Adrenal gland (tissue), 9 donors: ENCODE measurements at regions not wholly inside any gene's neighbourhood (a gene's known extent, or its start where the extent isn't known, plus 50 kb on each side); places are given as distances from the start of the nearest gene placed in this dataset.

ENCODE experiments used
- DNase-seq, 7 donors: peaks; one replicate each; pipeline ENCODE4 v3.0.0-alpha.2; 2019 to 2020
- H3K27ac ChIP-seq, 5 donors: fragments of 200-600 bp; sonication (generic) in 4 of 5; 1 replicate in 3 of 5; 2 replicates in 2 of 5; pipeline versions ENCODE4 v1.5.1 to v1.8.0; 2016 to 2020; ENCODE audit warnings: mild to moderate bottlenecking in 1 of 5
- H3K27me3 ChIP-seq: fragments of 200-600 bp; 2 replicates; pipeline ENCODE4 v1.8.0; 2021
- H3K36me3 ChIP-seq, 2 donors: fragments of 200-600 bp; replicated peaks in 1 of 2; 1 replicate in 1 of 2; 2 replicates in 1 of 2; pipeline versions ENCODE4 v1.5.1 to v1.8.0; 2018 to 2022
- H3K4me1 ChIP-seq, 2 donors: fragments of 200-600 bp; replicated peaks in 1 of 2; 1 replicate in 1 of 2; 2 replicates in 1 of 2; pipeline versions ENCODE4 v1.5.1 to v1.8.0; 2018 to 2021
- H3K4me3 ChIP-seq, 4 donors: fragments of 200-600 bp; sonication (generic) in 3 of 4; one replicate each; pipeline ENCODE4 v1.5.1; 2016 to 2018
- H3K9me3 ChIP-seq, 3 donors: fragments of 200-600 bp; sonication (generic) in 1 of 3; replicated peaks in 1 of 3; 1 replicate in 2 of 3; 2 replicates in 1 of 3; pipeline versions ENCODE4 v1.5.1 to v1.8.0; 2016 to 2021
- POLR2A ChIP-seq, 2 donors: fragments of 450-650 bp; IDR thresholded peaks; one replicate each; pipeline ENCODE4 v1.6.1; 2017; ENCODE audit warnings: antibody characterized with exemption in 2 of 2, mild to moderate bottlenecking in 2 of 2, moderate library complexity in 1 of 2
- WGBS, 4 donors: extraction: QIAGEN DNeasy Blood & Tissue Kit in 2 of 4; methylation state at CpG; one replicate each; pipeline versions ENCODE4 v1.1.5 to v1.1.7; 2013 to 2017; 5-methylcytosine and 5-hydroxymethylcytosine counted together
- intact Hi-C, 2 donors: fragments of 100-400 bp; cut with DNase I; formaldehyde crosslinking; loops; one replicate each; pipeline versions ENCODE4 v1.14.1 to v1.15.0; 2022 to 2023
- TF ChIP-seq, protein P1 (sequence below), 6 experiments: fragments of 450-650 bp in 4 of 6; fragments of 200-600 bp in 2 of 6; sonication (generic) in 1 of 6; IDR thresholded peaks; 1 replicate in 5 of 6; 2 replicates in 1 of 6; pipeline versions ENCODE4 v1.5.1 to v1.8.0; 2016 to 2021; ENCODE audit warnings: antibody characterized with exemption in 6 of 6, mild to moderate bottlenecking in 2 of 6, moderate library complexity in 1 of 6
- donor health status: healthy with polysubstance abuse.
- donor health status: Bipolar disorder and iron deficiency.
- donor health status: DM: yes; HTN: yes; CAD: no.
- donor health status: DM: no; HTN: no; CAD: no.
- donor health status: DM: no; HTN: no; CAD: no.

DNA sequence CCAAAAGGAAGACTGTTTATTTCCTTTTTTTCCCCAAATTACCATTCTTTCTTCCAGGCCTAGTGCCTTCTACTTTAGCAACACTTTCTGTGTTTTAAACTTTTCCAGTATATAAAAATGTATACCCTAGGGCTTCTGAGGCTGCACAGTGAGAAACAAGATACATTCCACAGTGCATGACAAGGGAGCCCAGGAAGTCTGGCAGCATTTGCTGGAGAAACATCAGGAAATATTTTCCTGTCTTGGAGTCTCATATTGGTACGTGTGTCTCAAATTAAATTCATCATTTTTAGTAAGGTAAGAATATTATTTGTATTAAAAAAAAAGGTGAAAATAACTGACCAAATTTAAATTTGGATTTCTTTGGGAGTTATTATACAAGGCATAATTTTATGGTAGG, 662.6 kb downstream of the RFPL4B start:
- DNase-seq = no peak
- Histone ChIP-seq H3K36me3 (no peaks in the 10 kb centered on the region), H3K4me3 (no peak overlapping the region), H3K9me3 (no peaks in the 10 kb centered on the region), H3K27ac (no peak overlapping the region), H3K27me3 (no peaks in the 10 kb centered on the region), H3K4me1 (no peaks in the 10 kb centered on the region)
- TF ChIP-seq, protein P1, sequence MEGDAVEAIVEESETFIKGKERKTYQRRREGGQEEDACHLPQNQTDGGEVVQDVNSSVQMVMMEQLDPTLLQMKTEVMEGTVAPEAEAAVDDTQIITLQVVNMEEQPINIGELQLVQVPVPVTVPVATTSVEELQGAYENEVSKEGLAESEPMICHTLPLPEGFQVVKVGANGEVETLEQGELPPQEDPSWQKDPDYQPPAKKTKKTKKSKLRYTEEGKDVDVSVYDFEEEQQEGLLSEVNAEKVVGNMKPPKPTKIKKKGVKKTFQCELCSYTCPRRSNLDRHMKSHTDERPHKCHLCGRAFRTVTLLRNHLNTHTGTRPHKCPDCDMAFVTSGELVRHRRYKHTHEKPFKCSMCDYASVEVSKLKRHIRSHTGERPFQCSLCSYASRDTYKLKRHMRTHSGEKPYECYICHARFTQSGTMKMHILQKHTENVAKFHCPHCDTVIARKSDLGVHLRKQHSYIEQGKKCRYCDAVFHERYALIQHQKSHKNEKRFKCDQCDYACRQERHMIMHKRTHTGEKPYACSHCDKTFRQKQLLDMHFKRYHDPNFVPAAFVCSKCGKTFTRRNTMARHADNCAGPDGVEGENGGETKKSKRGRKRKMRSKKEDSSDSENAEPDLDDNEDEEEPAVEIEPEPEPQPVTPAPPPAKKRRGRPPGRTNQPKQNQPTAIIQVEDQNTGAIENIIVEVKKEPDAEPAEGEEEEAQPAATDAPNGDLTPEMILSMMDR (IDR thresholded peaks at IDR 0.05) = no peak
- no peak for TF ChIP-seq POLR2A (IDR thresholded peaks at IDR 0.05)
- 63 to 70% (median 66%) methylated on average over 1 of the region's 1 CpG for WGBS, 4 donors
- intact Hi-C loops = no loop called here

DNA sequence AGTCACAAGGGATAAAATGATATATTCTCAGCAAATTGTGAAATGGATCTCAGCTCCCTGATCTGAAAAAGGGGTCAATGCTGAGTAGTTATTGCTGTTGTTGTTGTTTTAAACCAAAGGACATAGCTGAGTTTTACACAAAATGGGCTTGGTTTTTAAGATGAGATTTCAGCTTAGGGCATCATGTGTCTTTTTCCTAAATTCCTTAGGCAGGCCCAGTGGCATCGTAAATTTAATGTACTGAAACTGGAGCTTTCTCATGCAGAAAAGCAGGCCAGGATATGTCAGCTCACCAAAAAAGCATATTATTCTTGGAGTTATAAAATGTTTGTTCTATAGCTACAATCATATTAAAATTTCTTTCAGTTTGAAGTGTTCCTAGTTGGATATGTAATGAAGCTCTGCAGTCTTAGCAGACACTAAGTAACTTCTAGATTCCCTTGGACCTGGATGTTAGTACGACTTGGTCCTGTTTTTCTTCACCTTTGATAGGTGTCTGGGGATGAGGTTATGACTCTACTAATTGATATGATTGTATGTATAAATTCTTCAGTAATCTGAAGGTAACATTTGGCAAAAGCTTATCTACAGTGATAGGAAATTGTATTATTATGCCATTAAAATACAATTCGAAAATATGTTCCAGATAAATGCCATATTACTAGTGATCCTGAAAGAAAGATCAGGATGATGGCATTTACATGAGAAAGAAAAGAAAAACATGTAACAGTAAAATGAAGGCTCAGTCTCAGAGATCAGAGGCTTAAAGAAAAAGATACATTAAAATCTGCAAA, 663.3 kb downstream of the RFPL4B start:
- TF ChIP-seq, protein P1 (IDR thresholded peaks at IDR 0.05) = no peak
- no peak for TF ChIP-seq POLR2A (IDR thresholded peaks at IDR 0.05)
- no peaks in the 10 kb centered on the region for H3K9me3 ChIP-seq
- no peaks in the 10 kb centered on the region for H3K4me1 ChIP-seq
- no peak overlapping the region for H3K27ac ChIP-seq
- 74 to 90% (median 84%) methylated on average over 3 of the region's 3 CpGs for WGBS, 4 donors
- intact Hi-C loops = no loop called here
- DNase-seq = no peak
- H3K27me3 ChIP-seq = no peaks in the 10 kb centered on the region
- H3K4me3 ChIP-seq = no peak overlapping the region
- no peaks in the 10 kb centered on the region for H3K36me3 ChIP-seq

DNA sequence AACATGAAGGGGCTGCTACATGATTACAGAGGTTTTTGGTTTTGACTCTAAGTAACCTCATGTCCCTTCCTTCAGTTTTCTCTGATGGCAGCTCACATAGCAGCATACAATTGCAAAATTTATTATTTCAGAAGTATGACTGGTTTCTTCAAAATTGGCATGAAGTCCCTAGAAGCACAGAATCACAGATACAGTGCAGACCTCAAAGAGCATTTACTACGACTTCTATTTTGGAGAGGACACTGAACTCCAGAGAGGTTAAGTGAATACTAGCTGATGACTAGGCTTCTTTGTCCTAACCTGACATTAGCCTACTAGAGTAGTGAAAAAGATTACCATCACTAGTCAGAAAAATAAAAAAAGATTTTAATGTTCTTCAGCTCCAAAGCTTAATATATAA, 664.3 kb downstream of the RFPL4B start:
- DNase-seq = no peak
- Histone ChIP-seq H3K9me3 (no peaks in the 10 kb centered on the region), H3K27ac (peak overlapping the region in 1 of 5 donors; percentile 40), H3K36me3 (no peaks in the 10 kb centered on the region), H3K4me1 (no peaks in the 10 kb centered on the region), H3K4me3 (no peak overlapping the region), H3K27me3 (no peaks in the 10 kb centered on the region)
- TF ChIP-seq, protein P1 (IDR thresholded peaks at IDR 0.05) = no peak
- no peak for TF ChIP-seq POLR2A (IDR thresholded peaks at IDR 0.05)
- WGBS, 4 donors = 0 to 4% (median 0%) methylated on average over 1 of the region's 1 CpG
- intact Hi-C loops = no loop called here

DNA sequence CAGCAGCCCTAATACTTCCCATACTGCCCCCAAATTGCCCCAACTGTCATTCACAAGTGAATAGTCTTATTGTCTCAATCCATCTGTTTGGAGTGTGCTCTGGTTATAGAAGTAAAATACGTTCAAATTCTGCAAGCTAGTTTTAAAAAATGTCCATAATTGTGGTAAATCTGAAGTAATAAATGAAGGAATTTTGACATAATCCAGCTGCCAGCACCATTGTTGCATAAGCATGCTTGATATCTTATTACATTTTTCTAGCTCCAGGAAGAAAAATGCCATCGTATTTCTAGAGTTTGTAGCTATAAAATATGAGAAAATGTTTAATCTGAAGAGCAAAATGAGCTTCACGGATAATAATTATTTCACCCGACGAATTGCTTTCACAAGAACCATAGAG, 664.7 kb downstream of the RFPL4B start:
- 43 to 55% (median 51%) methylated on average over 5 of the region's 5 CpGs for WGBS, 4 donors
- TF ChIP-seq, protein P1 (IDR thresholded peaks at IDR 0.05) = no peak
- TF ChIP-seq POLR2A (IDR thresholded peaks at IDR 0.05) = no peak
- H3K36me3 ChIP-seq = no peaks in the 10 kb centered on the region
- no peaks in the 10 kb centered on the region for H3K4me1 ChIP-seq
- intact Hi-C loops = no loop called here
- no peaks in the 10 kb centered on the region for H3K9me3 ChIP-seq
- DNase-seq = no peak
- H3K27me3 ChIP-seq = no peaks in the 10 kb centered on the region
- peak overlapping the region in 1 of 5 donors; percentile 40 for H3K27ac ChIP-seq
- no peak overlapping the region for H3K4me3 ChIP-seq
